HEK293T (cell line): ENCODE measurements at regions not wholly inside any gene's neighbourhood (a gene's known extent, or its start where the extent isn't known, plus 50 kb on each side); places are given as distances from the start of the nearest gene placed in this dataset.

Experiments
- ARNT ChIP-seq: fragments of 450-650 bp; IDR thresholded peaks from 2 replicates; pipeline ENCODE4 v1.6.1; 2017; ENCODE audit warnings: mild to moderate bottlenecking
- FOXA1 ChIP-seq: fragments of 450-650 bp; IDR thresholded peaks from 2 replicates; pipeline ENCODE4 v1.6.1; 2016; ENCODE audit warnings: mild to moderate bottlenecking
- PKNOX1 ChIP-seq: fragments of 450-650 bp; IDR thresholded peaks from 2 replicates; pipeline ENCODE4 v1.6.1; 2016

- TF ChIP-seq FOXA1 (no peak), ARNT (no peak), PKNOX1 (no peak)
These were observed 1621.2 kb downstream of the PCDH7 start for GRCh38 chr4:32341342-32341741.
